ENCODE measurements at regions not wholly inside any gene's neighbourhood (a gene's known extent, or its start where the extent isn't known, plus 50 kb on each side); places are given as distances from the start of the nearest gene placed in this dataset.

DNA sequence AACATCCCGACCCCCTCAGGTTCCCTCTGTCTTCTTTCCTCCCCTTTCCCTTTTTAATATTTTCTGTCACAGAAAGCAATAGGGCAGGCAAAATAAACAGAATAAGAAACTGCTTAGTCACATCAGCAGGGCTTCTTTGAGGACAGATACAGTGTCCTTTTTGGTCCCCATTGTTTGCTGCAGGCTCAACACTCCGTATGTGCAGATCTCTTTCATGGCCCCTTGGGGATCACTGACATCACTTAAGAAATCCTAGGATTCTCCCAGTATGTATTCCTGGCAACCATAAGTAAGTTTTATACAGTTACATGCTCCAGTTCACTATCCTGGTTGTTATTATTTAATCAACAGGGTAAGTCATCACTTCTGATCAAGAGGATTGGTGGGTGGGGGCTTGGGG lies 448.0 kb downstream of the NKX6-1 start:
- intact Hi-C loops (cut with micrococcal nuclease) (no loop called here), dilution Hi-C loops (cut with HindIII; ENCODE audit: low sequenced_read_pairs, unreplicated experiment) (no loop called here), in situ Hi-C loops (cut with MboI; ENCODE audit: low sequenced_read_pairs) (no loop called here)
- Histone ChIP-seq H2AFZ (replicated peaks; ENCODE audit: low read length, poor library complexity) (no peak overlapping the region), H3K9me1 (ENCODE audit: insufficient read depth, low read length) (no peaks in the 10 kb centered on the region), H3K27me3 (ENCODE audit: control insufficient read depth, insufficient read depth, low read length) (no peaks in the 10 kb centered on the region), H3K36me3 (ENCODE audit: control insufficient read depth, insufficient read depth, low read length) (no peaks in the 10 kb centered on the region), H3K14ac (replicated peaks; ENCODE audit: low read depth, low read length) (no peak overlapping the region), H3K9ac (ENCODE audit: low read depth, low read length) (no peak overlapping the region), H2BK120ac (ENCODE audit: low read depth, low read length) (no peak overlapping the region), H4K8ac (ENCODE audit: low read depth in 2 of 2, low read length in 2 of 2) (no peak overlapping the region), H2BK20ac (ENCODE audit: low read depth, low read length) (no peak overlapping the region), H2BK5ac (ENCODE audit: low read depth, low read length, poor library complexity, severe bottlenecking) (no peak overlapping the region), H3K27ac (ENCODE audit: insufficient read depth, low read length) (no peak overlapping the region), H4K5ac (ENCODE audit: low read depth, low read length) (no peak overlapping the region), H3K79me1 (ENCODE audit: low read depth in 1 of 2, low read length in 2 of 2) (no peaks in the 10 kb centered on the region), H3K56ac (ENCODE audit: extremely low read depth, insufficient read depth, low read length) (no peak overlapping the region), H3K9me3 (ENCODE audit: control insufficient read depth, insufficient read depth, low read length) (no peaks in the 10 kb centered on the region), H2AK9ac (replicated peaks; ENCODE audit: low read depth, low read length, poor library complexity) (no peak overlapping the region), H3K18ac (ENCODE audit: low read depth, low read length) (no peak overlapping the region), H4K91ac (ENCODE audit: insufficient read depth, low read depth, low read length) (no peak overlapping the region), H2AK5ac (ENCODE audit: low read depth, low read length) (no peak overlapping the region), H3K4me2 (ENCODE audit: low read depth, low read length) (no peak overlapping the region), H2BK15ac (ENCODE audit: low read depth, low read length) (no peak overlapping the region), H3K4me1 (ENCODE audit: control insufficient read depth, insufficient read depth, low read length) (no peaks in the 10 kb centered on the region), H3K23ac (ENCODE audit: low read depth, low read length) (no peak overlapping the region), H4K20me1 (ENCODE audit: insufficient read depth, low read length) (no peaks in the 10 kb centered on the region), H3K4ac (ENCODE audit: low read depth, low read length) (no peak overlapping the region), H3K4me3 (ENCODE audit: insufficient read depth, low read depth, low read length) (no peak overlapping the region)
- BruUV-seq (replicated peaks): no TSS peak
- DNase-seq: no peak
- ChIA-PET POLR2A (ENCODE audit: unreplicated experiment) (no interaction called here), CTCF (no interaction called here)
- TF ChIP-seq FOS (IDR thresholded peaks at IDR 0.05; ENCODE audit: low read depth, low read length): no peak
- TF ChIP-seq MAFK (IDR thresholded peaks at IDR 0.05; ENCODE audit: low read depth, low read length): no peak
- TF ChIP-seq RCOR1 (IDR thresholded peaks at IDR 0.05; ENCODE audit: insufficient replicate concordance, low read length): no peak
- TF ChIP-seq CTCF (conservative IDR thresholded peaks at IDR 0.05; ENCODE audit: low read depth, low read length): no peak
- TF ChIP-seq, protein P1, sequence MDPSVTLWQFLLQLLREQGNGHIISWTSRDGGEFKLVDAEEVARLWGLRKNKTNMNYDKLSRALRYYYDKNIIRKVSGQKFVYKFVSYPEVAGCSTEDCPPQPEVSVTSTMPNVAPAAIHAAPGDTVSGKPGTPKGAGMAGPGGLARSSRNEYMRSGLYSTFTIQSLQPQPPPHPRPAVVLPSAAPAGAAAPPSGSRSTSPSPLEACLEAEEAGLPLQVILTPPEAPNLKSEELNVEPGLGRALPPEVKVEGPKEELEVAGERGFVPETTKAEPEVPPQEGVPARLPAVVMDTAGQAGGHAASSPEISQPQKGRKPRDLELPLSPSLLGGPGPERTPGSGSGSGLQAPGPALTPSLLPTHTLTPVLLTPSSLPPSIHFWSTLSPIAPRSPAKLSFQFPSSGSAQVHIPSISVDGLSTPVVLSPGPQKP (IDR thresholded peaks at IDR 0.05; ENCODE audit: borderline replicate concordance, low read depth, low read length): no peak
- TF ChIP-seq CEBPB (IDR thresholded peaks at IDR 0.05; ENCODE audit: low read depth, low read length): no peak
- TF ChIP-seq MAZ (IDR thresholded peaks at IDR 0.05; ENCODE audit: borderline replicate concordance, low read depth, low read length): no peak
- TF ChIP-seq NFE2L2 (IDR thresholded peaks at IDR 0.05; ENCODE audit: low read depth, low read length): no peak
- no peak for TF ChIP-seq POLR2A (IDR thresholded peaks at IDR 0.05; ENCODE audit: low read depth, low read length)
- no peak for TF ChIP-seq RFX5 (IDR thresholded peaks at IDR 0.05; ENCODE audit: low read depth, low read length)
- TF ChIP-seq RAD21 (IDR thresholded peaks at IDR 0.05; ENCODE audit: low read length): no peak
- ATAC-seq (ENCODE audit: low read depth): no peak
- WGBS, 2 experiments (ENCODE audit: extremely low coverage in 2 of 2, insufficient read length in 1 of 2): no CpG with 5 or more reads among the region's 2 CpGs

Data from IMR-90 (cell line).